K562 (cell line): ENCODE measurements at regions not wholly inside any gene's neighbourhood (a gene's known extent, or its start where the extent isn't known, plus 50 kb on each side); places are given as distances from the start of the nearest gene placed in this dataset.

Source experiments
- ATAC-seq: fragments of 200-7000 bp; cut with Tn5 transposase; 3 replicates; pipeline ENCODE4 v1.9.1; 2020; ENCODE audit warnings: moderate library complexity
- BruUV-seq: library from RNA; stranded (reverse); fragments of 400-500 nt; replicated peaks from 2 replicates; lab custom pipeline; 2021; lab: Mats Ljungman, UMichigan
- CTCF ChIA-PET: fragments of 300-600 bp; formaldehyde crosslinking; extraction: SDS; loops from one replicate; lab custom pipeline; 2021; ENCODE audit warnings: low intra/inter-chr PET ratio; lab: Yijun Ruan, JAX
- POLR2A ChIA-PET: fragments of 300-600, 350-650 bp; sonication (Branson Sonifier 250); formaldehyde crosslinking; extraction: SDS; loops from one replicate; lab custom pipeline; 2021; ENCODE audit warnings: antibody characterized with exemption, inconsistent platforms; lab: Yijun Ruan, JAX
- DNase-seq, 4 experiments: peaks; one replicate each; pipeline versions ENCODE4 v3.0.0 to v3.0.0-alpha.2; 2011 to 2018; ENCODE audit warnings: low spot score in 3 of 4, mixed read lengths in 3 of 4; ENCODE audit errors: extremely low read depth in 1 of 4
- FAIRE-seq: peaks from 2 replicates; lab custom pipeline; 2011; peaks lifted over from hg19 to GRCh38; lab: Jason Lieb, UNC
- H2AFZ ChIP-seq: 2 replicates; pipeline ENCODE4 v1.6.0; 2011; ENCODE audit warnings: low read depth, low read length, control low read depth, inconsistent platforms
- H3K27ac ChIP-seq: fragments of 200-600 bp; 3 replicates; pipeline ENCODE4 v1.8.0; 2011; ENCODE audit warnings: low read depth, mild to moderate bottlenecking, control low read depth, inconsistent platforms, low read length, moderate library complexity, mixed read lengths; ENCODE audit errors: extremely low read depth
- H3K27me3 ChIP-seq, 2 experiments: fragments of 300-600 bp in 1 of 2; 2 replicates in 1 of 2; 3 replicates in 1 of 2; pipeline versions ENCODE4 v1.6.0 to v1.8.0; 2011; ENCODE audit warnings: inconsistent platforms in 2 of 2, low read length in 2 of 2, mild to moderate bottlenecking in 1 of 2, mixed read lengths in 1 of 2, moderate library complexity in 1 of 2; ENCODE audit not compliant: control insufficient read depth in 2 of 2, insufficient read depth in 2 of 2
- H3K36me3 ChIP-seq: fragments of 300-600 bp; 3 replicates; pipeline ENCODE4 v1.8.0; 2011; ENCODE audit warnings: mild to moderate bottlenecking, low read length, inconsistent platforms; ENCODE audit not compliant: control insufficient read depth, insufficient read depth
- H3K4me1 ChIP-seq, 2 experiments: fragments of 200-600 bp in 1 of 2; replicated peaks in 1 of 2; 2 replicates in 1 of 2; 3 replicates in 1 of 2; pipeline versions ENCODE4 v1.5.1 to v1.8.0; 2011; ENCODE audit warnings: inconsistent platforms in 2 of 2, low read length in 2 of 2, mild to moderate bottlenecking in 1 of 2, mixed read lengths in 1 of 2, moderate library complexity in 1 of 2; ENCODE audit not compliant: control insufficient read depth in 2 of 2, insufficient read depth in 2 of 2
- H3K4me2 ChIP-seq: 2 replicates; pipeline ENCODE4 v1.6.1; 2011; ENCODE audit warnings: low read length, control low read depth, inconsistent platforms, mixed read lengths; ENCODE audit not compliant: insufficient read depth
- H3K4me3 ChIP-seq: fragments of 200-600 bp; sonication (generic), shearing (Covaris generic); 2 replicates; pipeline ENCODE4 v1.5.1; 2016; ENCODE audit warnings: control low read depth, inconsistent platforms
- H3K79me2 ChIP-seq: fragments of 200-600 bp; 3 replicates; pipeline ENCODE4 v1.8.0; 2011; ENCODE audit warnings: low read length, inconsistent platforms; ENCODE audit not compliant: control insufficient read depth, insufficient read depth
- H3K9ac ChIP-seq, 2 experiments: 2 replicates each; pipeline versions ENCODE4 v1.6.0 to v1.6.1; 2011; ENCODE audit warnings: low read depth in 2 of 2, low read length in 2 of 2, control low read depth in 1 of 2, inconsistent platforms in 1 of 2, mild to moderate bottlenecking in 1 of 2, mixed read lengths in 1 of 2; ENCODE audit not compliant: insufficient read depth in 1 of 2
- H3K9me1 ChIP-seq: one replicate; pipeline ENCODE4 v1.6.0; 2011; ENCODE audit warnings: inconsistent platforms, mild to moderate bottlenecking, low read length, moderate library complexity; ENCODE audit not compliant: control insufficient read depth, insufficient read depth
- H3K9me3 ChIP-seq: replicated peaks from 2 replicates; pipeline ENCODE4 v1.5.1; 2011; ENCODE audit warnings: low read depth, low read length, inconsistent platforms; ENCODE audit not compliant: control insufficient read depth, insufficient read depth
- H4K20me1 ChIP-seq: replicated peaks from 2 replicates; pipeline ENCODE4 v1.6.1; 2011; ENCODE audit warnings: low read length, inconsistent platforms, mixed read lengths; ENCODE audit not compliant: control insufficient read depth, insufficient read depth
- CCNT2 ChIP-seq: IDR thresholded peaks from 2 replicates; pipeline ENCODE4 v1.6.1; 2011; ENCODE audit warnings: borderline replicate concordance, low read depth, mild to moderate bottlenecking, moderate library complexity, mixed read lengths, low read length; ENCODE audit not compliant: insufficient read length; ENCODE audit errors: extremely low read depth
- DDX20 ChIP-seq: fragments of 450-650 bp; IDR thresholded peaks from 2 replicates; pipeline ENCODE4 v1.6.1; 2016; ENCODE audit warnings: missing genetic modification characterization, low read depth, mild to moderate bottlenecking, missing compliant biosample characterization, moderate library complexity
- HNRNPH1 ChIP-seq: fragments of 200-400 bp; formaldehyde crosslinking; optimal IDR thresholded peaks from 2 replicates; pipeline ENCODE3; 2017; ENCODE audit warnings: low read depth, mild to moderate bottlenecking, low read length, moderate library complexity
- IRF2 ChIP-seq: sonication (generic); formaldehyde crosslinking; IDR thresholded peaks from 2 replicates; pipeline ENCODE4 v1.8.1; 2022; ENCODE audit warnings: mild to moderate bottlenecking, missing genetic modification reagents
- SMARCA4 ChIP-seq: fragments of 450-650 bp; IDR thresholded peaks from 2 replicates; pipeline ENCODE4 v1.6.1; 2016
- SMC3 ChIP-seq: conservative IDR thresholded peaks from 2 replicates; pipeline ENCODE4 v1.6.1; 2011; ENCODE audit warnings: low read depth, low read length, improper control_type of control experiment; ENCODE audit not compliant: insufficient read depth
- SUPT5H ChIP-seq: fragments of 450-650 bp; IDR thresholded peaks from 2 replicates; pipeline ENCODE4 v1.6.1; 2016
- ZNF197 ChIP-seq: fragments of 200-800 bp; sonication (Bioruptor generic); IDR thresholded peaks from 2 replicates; pipeline ENCODE4 v1.6.1; 2016; ENCODE audit warnings: low read depth, missing genetic modification characterization, missing compliant biosample characterization
- ZNF282 ChIP-seq: sonication (generic); formaldehyde crosslinking; IDR thresholded peaks from 2 replicates; pipeline ENCODE4 v1.8.1; 2023; ENCODE audit warnings: missing genetic modification reagents
- ZNF347 ChIP-seq: fragments of 450-650 bp; formaldehyde crosslinking; IDR thresholded peaks from 2 replicates; pipeline ENCODE4 v1.4.0; 2020; ENCODE audit warnings: low read depth, mild to moderate bottlenecking, moderate library complexity
- WGBS: fragments of 100-300 bp; shearing (Covaris generic); methylation state at CpG from one replicate; pipeline ENCODE4 v1.1.6; 2016; ENCODE audit warnings: low coverage, mixed read lengths; ENCODE audit not compliant: insufficient coverage; ENCODE audit errors: missing lambda C conversion rate; 5-methylcytosine and 5-hydroxymethylcytosine counted together
- in situ Hi-C: fragments of 300-500 bp; cut with MboI; formaldehyde crosslinking; loops from 4 replicates; pipeline ENCODE4 v1.15.0; 2018; ENCODE audit warnings: inconsistent platforms, mixed read lengths
- intact Hi-C: fragments of 100-400 bp; cut with micrococcal nuclease; formaldehyde crosslinking; loops from 2 replicates; pipeline ENCODE4 v1.14.2; 2022
- TF ChIP-seq, protein P1 (sequence below), 2 experiments: IDR thresholded peaks; 2 replicates each; pipeline ENCODE4 v1.6.1; 2012; ENCODE audit warnings: improper control_type of control experiment in 2 of 2, low read depth in 2 of 2, low read length in 2 of 2, borderline replicate concordance in 1 of 2
- TF ChIP-seq, protein P2 (sequence below): sonication (generic); formaldehyde crosslinking; IDR thresholded peaks from 2 replicates; pipeline ENCODE4 v1.8.1; 2023; ENCODE audit warnings: mild to moderate bottlenecking, missing genetic modification reagents

- H3K4me2 ChIP-seq = no peak overlapping the region
- H3K4me1 ChIP-seq = no peaks in the 10 kb centered on the region
- H3K27ac ChIP-seq = no peak overlapping the region
- no peaks in the 10 kb centered on the region for H3K36me3 ChIP-seq
- WGBS = 0% methylated on average over 1 of the region's 1 CpG
- no peak overlapping the region for H2AFZ ChIP-seq
- H3K9me3 ChIP-seq = no peaks in the 10 kb centered on the region
- no peaks in the 10 kb centered on the region for H3K9me1 ChIP-seq
- H3K79me2 ChIP-seq = no peaks in the 10 kb centered on the region
- ATAC-seq (no peak), DNase-seq (no peak), FAIRE-seq (no peak)
- H3K27me3 ChIP-seq = peaks cover 3 to 10% of the 10 kb centered on the region in 2 experiments; a peak in 4 of 5 replicates
- no peaks in the 10 kb centered on the region for H4K20me1 ChIP-seq
- intact Hi-C loops = no loop called here
- BruUV-seq = no TSS peak
- CTCF ChIA-PET = no interaction called here
- in situ Hi-C loops = no loop called here
- no peak overlapping the region for H3K9ac ChIP-seq
- no peak overlapping the region for H3K4me3 ChIP-seq
- POLR2A ChIA-PET = interaction anchor here (0.7 kb wide), 1 partner anchor 9 kb away, joined by 3 read pairs; no protein-coding TSS in a partner anchor
- TF ChIP-seq HNRNPH1 (no peak), ZNF282 (CRISPR knock-in tag) (no peak)
Measured at GRCh38 chr15:62578960-62579359, 413.9 kb upstream of the C2CD4B start.

DNA sequence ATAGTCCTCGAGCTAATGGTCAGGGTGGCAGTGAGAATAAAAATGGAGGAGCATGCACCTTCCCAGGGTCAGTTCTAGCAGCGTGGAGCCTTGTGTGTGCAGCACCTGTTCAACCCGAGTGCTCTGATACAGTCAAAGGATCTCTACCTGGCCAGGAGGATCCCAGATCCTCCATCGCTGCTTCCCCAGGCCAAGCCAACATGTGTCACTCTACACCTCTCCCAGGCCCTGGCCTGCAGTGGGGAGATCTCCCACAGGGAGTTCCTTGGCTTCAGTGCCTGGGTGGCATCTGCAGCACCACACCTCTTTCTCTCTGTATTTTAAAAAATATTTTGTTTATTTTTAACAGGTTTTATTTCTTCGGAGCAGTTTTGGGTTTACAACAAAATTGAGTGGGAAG is 414.8 kb upstream of the C2CD4B start:
- DNase-seq (no peak), FAIRE-seq (no peak), ATAC-seq (no peak)
- ChIA-PET CTCF (no interaction called here), POLR2A (interaction anchor here (0.5 kb wide), 1 partner anchor 1252 kb away, joined by 3 read pairs; no protein-coding TSS in a partner anchor)
- Histone ChIP-seq H3K4me2 (no peak overlapping the region), H3K9me3 (no peaks in the 10 kb centered on the region), H3K4me3 (no peak overlapping the region), H3K27ac (no peak overlapping the region), H3K27me3 (peaks cover 3 to 10% of the 10 kb centered on the region in 2 experiments; a peak in 4 of 5 replicates), H3K36me3 (no peaks in the 10 kb centered on the region), H3K4me1 (no peaks in the 10 kb centered on the region), H3K79me2 (no peaks in the 10 kb centered on the region), H3K9ac (no peak overlapping the region), H3K9me1 (no peaks in the 10 kb centered on the region), H4K20me1 (no peaks in the 10 kb centered on the region), H2AFZ (no peak overlapping the region)
- BruUV-seq = no TSS peak
- under 1% methylated on average over 5 of the region's 5 CpGs for WGBS
- in situ Hi-C loops = no loop called here
- intact Hi-C loops = no loop called here
- TF ChIP-seq IRF2 (CRISPR knock-in tag) (no peak), ZNF347 (CRISPR knock-in tag) (no peak), SMC3 (no peak), SUPT5H (no peak), ZNF197 (CRISPR knock-in tag) (no peak), SMARCA4 (no peak), DDX20 (no peak), CCNT2 (no peak)
- TF ChIP-seq, protein P1, sequence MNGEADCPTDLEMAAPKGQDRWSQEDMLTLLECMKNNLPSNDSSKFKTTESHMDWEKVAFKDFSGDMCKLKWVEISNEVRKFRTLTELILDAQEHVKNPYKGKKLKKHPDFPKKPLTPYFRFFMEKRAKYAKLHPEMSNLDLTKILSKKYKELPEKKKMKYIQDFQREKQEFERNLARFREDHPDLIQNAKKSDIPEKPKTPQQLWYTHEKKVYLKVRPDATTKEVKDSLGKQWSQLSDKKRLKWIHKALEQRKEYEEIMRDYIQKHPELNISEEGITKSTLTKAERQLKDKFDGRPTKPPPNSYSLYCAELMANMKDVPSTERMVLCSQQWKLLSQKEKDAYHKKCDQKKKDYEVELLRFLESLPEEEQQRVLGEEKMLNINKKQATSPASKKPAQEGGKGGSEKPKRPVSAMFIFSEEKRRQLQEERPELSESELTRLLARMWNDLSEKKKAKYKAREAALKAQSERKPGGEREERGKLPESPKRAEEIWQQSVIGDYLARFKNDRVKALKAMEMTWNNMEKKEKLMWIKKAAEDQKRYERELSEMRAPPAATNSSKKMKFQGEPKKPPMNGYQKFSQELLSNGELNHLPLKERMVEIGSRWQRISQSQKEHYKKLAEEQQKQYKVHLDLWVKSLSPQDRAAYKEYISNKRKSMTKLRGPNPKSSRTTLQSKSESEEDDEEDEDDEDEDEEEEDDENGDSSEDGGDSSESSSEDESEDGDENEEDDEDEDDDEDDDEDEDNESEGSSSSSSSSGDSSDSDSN (IDR thresholded peaks at IDR 0.05; ENCODE audit: borderline replicate concordance in 1 of 2, low read depth in 2 of 2, low read length in 2 of 2) = no peak
- TF ChIP-seq, protein P2, sequence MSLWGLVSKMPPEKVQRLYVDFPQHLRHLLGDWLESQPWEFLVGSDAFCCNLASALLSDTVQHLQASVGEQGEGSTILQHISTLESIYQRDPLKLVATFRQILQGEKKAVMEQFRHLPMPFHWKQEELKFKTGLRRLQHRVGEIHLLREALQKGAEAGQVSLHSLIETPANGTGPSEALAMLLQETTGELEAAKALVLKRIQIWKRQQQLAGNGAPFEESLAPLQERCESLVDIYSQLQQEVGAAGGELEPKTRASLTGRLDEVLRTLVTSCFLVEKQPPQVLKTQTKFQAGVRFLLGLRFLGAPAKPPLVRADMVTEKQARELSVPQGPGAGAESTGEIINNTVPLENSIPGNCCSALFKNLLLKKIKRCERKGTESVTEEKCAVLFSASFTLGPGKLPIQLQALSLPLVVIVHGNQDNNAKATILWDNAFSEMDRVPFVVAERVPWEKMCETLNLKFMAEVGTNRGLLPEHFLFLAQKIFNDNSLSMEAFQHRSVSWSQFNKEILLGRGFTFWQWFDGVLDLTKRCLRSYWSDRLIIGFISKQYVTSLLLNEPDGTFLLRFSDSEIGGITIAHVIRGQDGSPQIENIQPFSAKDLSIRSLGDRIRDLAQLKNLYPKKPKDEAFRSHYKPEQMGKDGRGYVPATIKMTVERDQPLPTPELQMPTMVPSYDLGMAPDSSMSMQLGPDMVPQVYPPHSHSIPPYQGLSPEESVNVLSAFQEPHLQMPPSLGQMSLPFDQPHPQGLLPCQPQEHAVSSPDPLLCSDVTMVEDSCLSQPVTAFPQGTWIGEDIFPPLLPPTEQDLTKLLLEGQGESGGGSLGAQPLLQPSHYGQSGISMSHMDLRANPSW = no peak
